ENCODE measurements at regions not wholly inside any gene's neighbourhood (a gene's known extent, or its start where the extent isn't known, plus 50 kb on each side); places are given as distances from the start of the nearest gene placed in this dataset.

GRCh38 chr14:46432516-46432915 is 219.1 kb downstream of the RPL10L start:
- no peak for TF ChIP-seq CTCF (IDR thresholded peaks at IDR 0.05)
- TF ChIP-seq POLR2A (IDR thresholded peaks at IDR 0.05): no peak

Data from sigmoid colon (tissue), 3 donors.